Prostate gland (tissue), 2 donors: ENCODE measurements at regions not wholly inside any gene's neighbourhood (a gene's known extent, or its start where the extent isn't known, plus 50 kb on each side); places are given as distances from the start of the nearest gene placed in this dataset.

ENCODE experiments used
- DNase-seq: peaks from one replicate; pipeline ENCODE4 v3.0.0-alpha.2; 2019; ENCODE audit warnings: low spot score
- H3K27ac ChIP-seq, 2 donors: fragments of 200-600 bp; sonication (generic); 2 replicates each; pipeline ENCODE4 v1.5.1; 2017 to 2019
- H3K27me3 ChIP-seq: fragments of 200-600 bp; sonication (generic); replicated peaks from 2 replicates; pipeline ENCODE4 v1.5.1; 2019; ENCODE audit not compliant: insufficient read depth
- H3K36me3 ChIP-seq, 2 donors: fragments of 200-600 bp; sonication (generic); 1 replicate in 1 of 2; 2 replicates in 1 of 2; pipeline versions ENCODE4 v1.5.1 to v1.8.1; 2017 to 2019
- H3K4me1 ChIP-seq: fragments of 200-600 bp; sonication (generic); replicated peaks from 2 replicates; pipeline ENCODE4 v1.5.1; 2019
- H3K4me3 ChIP-seq, 2 donors: fragments of 200-600 bp; sonication (generic); 2 replicates each; pipeline ENCODE4 v1.5.1; 2017 to 2019
- H3K9me3 ChIP-seq: fragments of 200-600 bp; sonication (generic); 2 replicates; pipeline ENCODE4 v1.5.1; 2017
- CTCF ChIP-seq, 4 experiments: fragments of 200-600 bp in 2 of 4; fragments of 450-650 bp in 2 of 4; sonication (generic) in 2 of 4; IDR thresholded peaks; 1 replicate in 3 of 4; 2 replicates in 1 of 4; pipeline ENCODE4 v1.5.1; 2016 to 2019; ENCODE audit warnings: antibody characterized with exemption in 4 of 4, mild to moderate bottlenecking in 2 of 4, moderate library complexity in 2 of 4
- POLR2A ChIP-seq: fragments of 450-650 bp; IDR thresholded peaks from one replicate; pipeline ENCODE4 v1.6.1; 2016; ENCODE audit warnings: antibody characterized with exemption, mild to moderate bottlenecking
- POLR2AphosphoS5 ChIP-seq: sonication (generic); formaldehyde crosslinking; IDR thresholded peaks from one replicate; pipeline ENCODE4 v1.6.1; 2017; ENCODE audit warnings: antibody characterized with exemption
- WGBS: methylation state at CpG from one replicate; pipeline ENCODE4 v1.1.5; 2018; 5-methylcytosine and 5-hydroxymethylcytosine counted together
- intact Hi-C: fragments of 100-400 bp; cut with DNase I; formaldehyde crosslinking; loops from one replicate; pipeline ENCODE4 v1.14.2; 2022

GRCh38 chr19:29375429-29376119 lies 150.2 kb upstream of the VSTM2B start:
- Histone ChIP-seq H3K4me3 (no peak overlapping the region), H3K36me3 (no peaks in the 10 kb centered on the region), H3K27ac (no peak overlapping the region), H3K4me1 (no peaks in the 10 kb centered on the region), H3K9me3 (no peaks in the 10 kb centered on the region), H3K27me3 (no peaks in the 10 kb centered on the region)
- 87% methylated on average over 18 of the region's 18 CpGs for WGBS
- no peak for TF ChIP-seq POLR2AphosphoS5
- TF ChIP-seq CTCF (IDR thresholded peaks at IDR 0.05), result no peak
- no peak for TF ChIP-seq POLR2A
- peak; percentile 3 for DNase-seq
- intact Hi-C loops, result no loop called here

GRCh38 chr19:29376855-29377354 lies 148.9 kb upstream of the VSTM2B start:
- H3K4me1 ChIP-seq, result no peaks in the 10 kb centered on the region
- DNase-seq, result no peak
- TF ChIP-seq POLR2A, result no peak
- no peak for TF ChIP-seq CTCF (IDR thresholded peaks at IDR 0.05)
- no peak for TF ChIP-seq POLR2AphosphoS5
- H3K27ac ChIP-seq, result no peak overlapping the region
- intact Hi-C loops, result no loop called here
- no peaks in the 10 kb centered on the region for H3K9me3 ChIP-seq
- H3K4me3 ChIP-seq, result no peak overlapping the region
- no peaks in the 10 kb centered on the region for H3K36me3 ChIP-seq
- H3K27me3 ChIP-seq, result no peaks in the 10 kb centered on the region
- WGBS, result 55% methylated on average over 5 of the region's 5 CpGs

GRCh38 chr19:29378126-29378525 lies 147.7 kb upstream of the VSTM2B start:
- TF ChIP-seq POLR2A (no peak), CTCF (IDR thresholded peaks at IDR 0.05) (no peak), POLR2AphosphoS5 (no peak)
- Histone ChIP-seq H3K4me3 (no peak overlapping the region), H3K27ac (no peak overlapping the region), H3K9me3 (no peaks in the 10 kb centered on the region), H3K4me1 (no peaks in the 10 kb centered on the region), H3K36me3 (no peaks in the 10 kb centered on the region), H3K27me3 (no peaks in the 10 kb centered on the region)
- DNase-seq, result no peak
- 85% methylated on average over 4 of the region's 4 CpGs for WGBS
- intact Hi-C loops, result no loop called here

GRCh38 chr19:29378543-29379080 lies 147.2 kb upstream of the VSTM2B start:
- no peak overlapping the region for H3K27ac ChIP-seq
- WGBS, result 80% methylated on average over 5 of the region's 5 CpGs
- intact Hi-C loops, result no loop called here

More at GRCh38 chr19:29378543-29379080, 147.2 kb upstream of the VSTM2B start:
- no peaks in the 10 kb centered on the region for H3K4me1 ChIP-seq
- H3K9me3 ChIP-seq, result no peaks in the 10 kb centered on the region
- no peak for DNase-seq
- TF ChIP-seq CTCF (IDR thresholded peaks at IDR 0.05), result no peak
- no peak for TF ChIP-seq POLR2AphosphoS5
- TF ChIP-seq POLR2A, result no peak
- no peaks in the 10 kb centered on the region for H3K27me3 ChIP-seq
- H3K4me3 ChIP-seq, result no peak overlapping the region
- H3K36me3 ChIP-seq, result no peaks in the 10 kb centered on the region
